D721Med (cell line): ENCODE measurements at regions not wholly inside any gene's neighbourhood (a gene's known extent, or its start where the extent isn't known, plus 50 kb on each side); places are given as distances from the start of the nearest gene placed in this dataset.

Experiments
- DNase-seq: peaks from one replicate; pipeline ENCODE4 v3.0.0; 2011; ENCODE audit warnings: low spot score; ENCODE audit not compliant: insufficient read length
- FAIRE-seq: peaks from 2 replicates; lab custom pipeline; 2011; peaks lifted over from hg19 to GRCh38; lab: Jason Lieb, UNC
- TF ChIP-seq, protein P1 (sequence below): IDR thresholded peaks from 2 replicates; pipeline ENCODE4 v1.5.1; 2012; ENCODE audit warnings: mild to moderate bottlenecking, control low read depth; ENCODE audit not compliant: insufficient read depth; ENCODE audit errors: missing control alignments

DNA sequence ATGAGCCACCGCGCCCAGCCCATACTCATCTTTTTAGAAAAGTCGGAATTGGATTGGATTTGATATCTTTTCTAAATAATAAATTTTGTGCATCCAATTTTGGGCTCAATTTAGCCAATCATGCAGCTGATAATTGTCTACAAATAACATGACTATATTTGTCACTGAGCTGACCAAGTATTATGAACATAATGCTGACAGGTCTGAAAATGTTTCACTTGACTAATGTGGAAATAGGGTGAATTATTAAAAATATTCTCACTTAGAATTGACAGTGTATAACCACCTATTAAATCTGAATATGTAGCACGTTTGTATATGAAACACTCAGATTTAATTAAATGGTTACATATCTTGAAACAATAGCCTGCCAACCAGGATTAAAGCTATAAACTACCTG, 657.2 kb upstream of the FSHR start:
- FAIRE-seq (no peak), DNase-seq (no peak)
- TF ChIP-seq, protein P1, sequence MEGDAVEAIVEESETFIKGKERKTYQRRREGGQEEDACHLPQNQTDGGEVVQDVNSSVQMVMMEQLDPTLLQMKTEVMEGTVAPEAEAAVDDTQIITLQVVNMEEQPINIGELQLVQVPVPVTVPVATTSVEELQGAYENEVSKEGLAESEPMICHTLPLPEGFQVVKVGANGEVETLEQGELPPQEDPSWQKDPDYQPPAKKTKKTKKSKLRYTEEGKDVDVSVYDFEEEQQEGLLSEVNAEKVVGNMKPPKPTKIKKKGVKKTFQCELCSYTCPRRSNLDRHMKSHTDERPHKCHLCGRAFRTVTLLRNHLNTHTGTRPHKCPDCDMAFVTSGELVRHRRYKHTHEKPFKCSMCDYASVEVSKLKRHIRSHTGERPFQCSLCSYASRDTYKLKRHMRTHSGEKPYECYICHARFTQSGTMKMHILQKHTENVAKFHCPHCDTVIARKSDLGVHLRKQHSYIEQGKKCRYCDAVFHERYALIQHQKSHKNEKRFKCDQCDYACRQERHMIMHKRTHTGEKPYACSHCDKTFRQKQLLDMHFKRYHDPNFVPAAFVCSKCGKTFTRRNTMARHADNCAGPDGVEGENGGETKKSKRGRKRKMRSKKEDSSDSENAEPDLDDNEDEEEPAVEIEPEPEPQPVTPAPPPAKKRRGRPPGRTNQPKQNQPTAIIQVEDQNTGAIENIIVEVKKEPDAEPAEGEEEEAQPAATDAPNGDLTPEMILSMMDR: no peak

DNA sequence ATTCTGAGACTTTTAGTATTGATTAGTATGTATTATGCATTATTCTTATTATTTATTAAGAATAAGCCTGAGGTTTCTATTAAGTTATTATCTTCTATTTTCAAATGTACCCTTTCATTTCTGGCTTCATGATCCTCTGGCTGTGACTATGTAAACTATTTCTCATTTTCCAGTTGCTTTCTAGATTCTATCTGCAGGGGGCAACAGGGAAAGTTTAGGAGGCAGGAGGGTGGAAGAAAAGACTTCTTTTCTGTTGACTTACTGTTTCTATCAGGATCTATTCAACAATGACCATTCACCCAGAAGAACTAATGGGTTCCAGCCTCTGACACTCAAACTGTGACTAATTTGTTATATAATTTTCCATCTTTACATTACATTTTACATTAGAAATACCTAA, 653.4 kb upstream of the FSHR start:
- TF ChIP-seq, protein P1: no peak
- DNase-seq (no peak), FAIRE-seq (no peak)

DNA sequence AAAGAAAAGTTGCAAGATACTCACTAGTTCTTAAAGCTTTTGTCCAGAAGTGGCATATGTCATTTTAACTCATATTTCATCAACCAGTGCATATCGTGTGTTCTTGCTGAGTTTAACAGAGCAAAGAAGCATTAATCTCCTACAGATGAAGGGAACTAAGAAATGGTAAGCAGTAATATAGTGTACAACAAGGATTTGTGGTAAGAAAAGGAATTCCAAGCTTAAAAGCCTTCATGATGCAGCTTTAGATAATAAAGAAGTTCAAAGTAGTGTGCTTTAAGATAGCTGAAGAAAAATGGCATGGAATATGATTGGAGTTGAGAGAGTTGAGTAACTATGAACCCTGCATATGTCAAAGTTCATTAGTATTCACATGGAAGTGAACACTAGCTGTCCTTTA, 649.8 kb upstream of the FSHR start:
- TF ChIP-seq, protein P1: no peak
- DNase-seq: no peak
- FAIRE-seq: peak; percentile 38

DNA sequence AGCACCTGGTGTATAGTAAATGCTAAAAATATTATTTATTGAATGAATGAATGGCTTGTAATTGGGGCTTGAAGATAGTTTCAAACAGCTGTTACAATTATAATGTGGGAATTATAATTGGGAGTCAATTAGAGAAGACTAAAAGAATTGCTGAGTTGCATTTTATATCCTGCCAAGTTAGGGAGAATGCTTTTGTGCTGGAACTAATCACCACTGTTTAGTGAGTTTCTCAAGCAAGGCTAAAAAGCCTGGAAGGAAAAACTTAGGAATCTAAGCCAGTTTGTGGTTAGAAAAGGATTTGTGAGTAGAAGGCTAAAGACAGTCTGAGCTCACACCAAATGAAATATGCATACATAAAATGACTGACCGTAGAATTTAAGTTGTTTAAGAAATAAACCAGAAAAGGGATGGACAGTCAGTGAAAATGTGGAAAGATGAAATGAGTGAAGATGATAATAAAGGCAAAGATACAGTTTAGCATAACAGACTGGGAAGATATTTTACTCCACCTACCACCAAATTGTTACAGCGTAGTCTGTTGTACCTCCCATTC, 647.7 kb upstream of the FSHR start:
- TF ChIP-seq, protein P1: no peak
- FAIRE-seq (no peak), DNase-seq (no peak)

DNA sequence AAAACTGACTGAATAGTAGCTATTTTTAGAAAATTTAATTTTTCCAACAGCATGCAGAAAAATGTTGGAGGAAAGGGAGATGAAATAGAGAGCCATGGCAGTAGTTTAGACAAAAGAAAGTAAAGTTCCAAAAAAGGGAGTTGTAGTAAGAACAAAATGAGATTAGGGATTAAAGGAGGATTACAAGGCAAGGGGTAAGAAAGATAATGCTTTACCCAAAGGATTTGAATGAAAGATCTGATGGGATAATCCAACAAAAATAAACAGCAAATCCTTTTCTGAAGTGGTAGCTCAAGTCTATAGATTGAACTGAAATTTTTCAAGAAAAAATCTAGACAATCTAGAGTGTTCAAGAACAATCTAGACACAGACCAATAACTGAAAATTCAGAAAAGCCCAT, 644.3 kb upstream of the FSHR start:
- peak; percentile 94 for FAIRE-seq
- peak; percentile 37 for DNase-seq
- TF ChIP-seq, protein P1: no peak

DNA sequence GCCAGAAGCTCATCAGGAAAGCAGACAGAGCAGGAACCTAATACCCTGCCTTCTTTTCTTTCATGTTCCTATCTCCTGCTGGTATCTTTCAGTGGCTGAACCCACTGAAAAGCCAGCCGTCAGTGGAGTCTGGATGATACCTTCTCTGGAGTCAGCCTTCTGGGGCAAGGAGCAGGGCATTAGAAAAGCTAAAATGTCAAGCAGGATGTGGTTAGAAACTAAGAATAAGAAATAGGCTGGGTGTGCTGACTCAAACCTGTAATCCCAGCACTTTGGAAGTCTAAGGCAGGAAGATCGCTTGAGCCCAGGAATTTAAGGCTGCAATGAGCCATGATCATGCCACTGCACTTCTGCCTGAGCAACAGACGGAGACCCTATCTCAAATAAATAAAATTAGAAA, 642.0 kb upstream of the FSHR start:
- FAIRE-seq (no peak), DNase-seq (no peak)
- TF ChIP-seq, protein P1: no peak

DNA sequence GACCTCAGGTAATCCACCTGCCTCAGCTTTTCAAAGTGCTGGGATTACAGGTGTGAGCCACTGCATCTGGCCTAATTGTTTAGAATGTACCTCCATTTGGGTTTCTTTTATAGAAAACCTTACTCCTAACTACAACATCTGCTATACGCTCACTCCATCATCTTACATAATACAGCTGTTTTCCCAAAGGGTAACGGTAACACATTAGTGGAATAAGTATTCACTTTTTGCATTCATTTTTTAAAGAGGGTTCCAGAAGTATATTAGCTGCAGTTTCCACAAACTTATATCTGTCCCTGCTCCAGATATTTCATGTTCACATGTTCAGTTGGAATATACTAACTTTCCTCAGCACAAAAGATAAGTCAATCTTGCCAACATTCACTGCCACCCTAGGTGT, 640.1 kb upstream of the FSHR start:
- no peak for DNase-seq
- TF ChIP-seq, protein P1: no peak
- FAIRE-seq: no peak
